ENCODE measurements at regions not wholly inside any gene's neighbourhood (a gene's known extent, or its start where the extent isn't known, plus 50 kb on each side); places are given as distances from the start of the nearest gene placed in this dataset.

GRCh38 chr7:42351316-42351935 is 114.4 kb upstream of the GLI3 start:
- no peak for DNase-seq

- DNase-seq, result no peak
Measured at GRCh38 chr7:42350801-42351200, 113.8 kb upstream of the GLI3 start.

GRCh38 chr7:42348631-42349030 is 111.6 kb upstream of the GLI3 start:
- no peak for DNase-seq

- no peak for DNase-seq
Measured at GRCh38 chr7:42348071-42348470, 111.1 kb upstream of the GLI3 start.

- no peak for DNase-seq
Measured at GRCh38 chr7:42347616-42348015, 110.6 kb upstream of the GLI3 start.

- no peak for DNase-seq
Measured at GRCh38 chr7:42345478-42346299, 108.7 kb upstream of the GLI3 start.

GRCh38 chr7:42344198-42344755 is 107.3 kb upstream of the GLI3 start:
- DNase-seq, result no peak

- DNase-seq, result no peak
Measured at GRCh38 chr7:42342381-42342780, 105.4 kb upstream of the GLI3 start.

GRCh38 chr7:42340436-42340835 is 103.4 kb upstream of the GLI3 start:
- no peak for DNase-seq

- DNase-seq, result no peak
Measured at GRCh38 chr7:42338916-42339540, 102.0 kb upstream of the GLI3 start.

- no peak for DNase-seq
Measured at GRCh38 chr7:42338231-42338915, 101.4 kb upstream of the GLI3 start.

- no peak for DNase-seq
Measured at GRCh38 chr7:42337225-42337905, 100.4 kb upstream of the GLI3 start.

GRCh38 chr7:42332605-42333222 is 95.7 kb upstream of the GLI3 start:
- no peak for DNase-seq

- no peak for DNase-seq
Measured at GRCh38 chr7:42319631-42320030, 82.6 kb upstream of the GLI3 start.

GRCh38 chr7:42315631-42316030 is 78.6 kb upstream of the GLI3 start:
- DNase-seq, result no peak

GRCh38 chr7:42315103-42315502 is 78.1 kb upstream of the GLI3 start:
- DNase-seq, result no peak

GRCh38 chr7:42314696-42315095 is 77.7 kb upstream of the GLI3 start:
- no peak for DNase-seq

GRCh38 chr7:42311195-42311594 is 74.2 kb upstream of the GLI3 start:
- no peak for DNase-seq

- no peak for DNase-seq
Measured at GRCh38 chr7:42292991-42293521, 56.0 kb upstream of the GLI3 start.

- no peak for DNase-seq
Measured at GRCh38 chr7:42289473-42289872, 52.5 kb upstream of the GLI3 start.

All from occipital lobe (tissue), 1 donor.